Right renal pelvis (tissue), 4 donors: ENCODE measurements at regions not wholly inside any gene's neighbourhood (a gene's known extent, or its start where the extent isn't known, plus 50 kb on each side); places are given as distances from the start of the nearest gene placed in this dataset.

Source experiments
- DNase-seq, 4 donors: peaks; one replicate each; pipeline ENCODE4 v3.0.0-alpha.2; 2013; ENCODE audit warnings: low read depth in 4 of 4, low spot score in 3 of 4, missing footprints in 1 of 4

DNA sequence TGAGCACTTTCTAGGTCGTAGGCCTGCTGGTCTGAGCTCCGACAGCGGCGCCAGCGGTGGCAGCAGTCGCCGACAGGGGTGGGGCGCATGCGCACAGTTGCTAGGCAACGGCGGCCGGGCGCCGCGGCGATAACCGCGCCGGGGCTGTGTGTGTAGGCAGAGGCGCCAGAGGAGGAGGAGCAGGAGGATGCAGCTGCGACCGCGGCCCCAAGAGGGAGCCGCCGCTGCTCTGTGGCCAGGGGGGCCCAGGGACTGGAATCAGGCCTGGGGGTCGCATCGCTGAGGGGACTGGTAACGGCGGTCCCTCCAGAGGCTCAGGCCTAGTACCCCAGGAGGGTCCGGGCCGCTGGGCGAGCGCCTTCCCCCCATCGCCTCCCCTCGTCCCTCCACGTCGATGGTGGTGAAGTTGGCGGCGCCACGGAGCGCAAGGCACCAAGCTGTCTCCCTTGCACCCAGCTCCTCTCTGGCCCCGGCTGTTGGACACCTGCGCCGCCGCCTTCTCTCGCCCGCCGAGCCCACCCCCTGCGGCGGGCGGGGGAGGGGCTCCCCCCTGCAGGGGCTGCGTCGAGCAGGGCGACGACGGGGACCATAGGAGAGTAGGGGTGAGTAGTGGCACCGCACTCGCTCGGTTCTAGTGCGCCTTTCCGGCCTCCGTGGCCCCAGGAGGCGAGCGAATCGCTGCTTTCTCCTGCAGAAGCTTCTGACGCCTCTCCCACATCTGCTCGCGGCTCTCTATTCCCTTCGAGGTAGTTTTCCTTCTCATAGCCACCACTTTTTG, 58.6 kb upstream of the ZC4H2 start, which contains the start of gene ZC3H12B:
TSS of gene ZC3H12B (plus strand) at position 159 of the 778 bp plus-strand sequence.
- DNase-seq = peak; percentile 33 to 59 (median 41)

DNA sequence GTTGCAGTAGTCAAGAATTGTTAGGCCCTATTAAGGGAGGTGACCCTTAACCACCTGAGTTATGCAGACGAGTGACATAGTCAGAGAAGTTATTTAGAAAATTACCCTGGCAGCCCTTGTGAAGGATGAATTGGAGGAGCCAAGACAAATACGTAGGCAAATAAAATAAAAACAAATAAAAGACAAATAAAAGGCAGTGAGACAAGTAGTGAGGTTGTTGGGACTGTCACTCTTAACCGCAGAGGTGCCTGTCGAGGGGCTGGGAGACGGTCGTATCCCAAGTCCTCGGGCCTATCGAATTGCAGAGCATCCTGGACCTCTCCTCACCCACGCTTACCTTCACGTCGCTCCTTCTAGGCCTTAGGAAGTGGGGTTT, 58.0 kb upstream of the ZC4H2 start:
- DNase-seq = peak in 3 of 4 donors; percentile 2 to 13 (median 12)
